ENCODE measurements at regions not wholly inside any gene's neighbourhood (a gene's known extent, or its start where the extent isn't known, plus 50 kb on each side); places are given as distances from the start of the nearest gene placed in this dataset.

GRCh38 chr12:127957001-127957660 lies 309.8 kb upstream of the TMEM132C start:
- H3K4me1 ChIP-seq = no peaks in the 10 kb centered on the region
- no peak overlapping the region for H3K27ac ChIP-seq
- H3K27me3 ChIP-seq = no peaks in the 10 kb centered on the region
- no peak for TF ChIP-seq EP300 (IDR thresholded peaks at IDR 0.05)
- TF ChIP-seq POLR2A (IDR thresholded peaks at IDR 0.05) = no peak
- TF ChIP-seq CTCF (IDR thresholded peaks at IDR 0.05) = no peak
- TF ChIP-seq POLR2AphosphoS5 (IDR thresholded peaks at IDR 0.05) = no peak
- H3K4me3 ChIP-seq = no peak overlapping the region
- no peaks in the 10 kb centered on the region for H3K36me3 ChIP-seq
- no peak for DNase-seq
- H3K9me3 ChIP-seq = no peaks in the 10 kb centered on the region
- WGBS, 5 donors = 77 to 90% (median 82%) methylated on average over 5 of the region's 5 CpGs
- intact Hi-C loops (cut with DNase I; ENCODE audit: low total_unique reads) = no loop called here

- DNase-seq = no peak
- intact Hi-C loops (cut with DNase I; ENCODE audit: low total_unique reads) = no loop called here
- TF ChIP-seq POLR2A (IDR thresholded peaks at IDR 0.05) = no peak
- TF ChIP-seq CTCF (IDR thresholded peaks at IDR 0.05) = no peak
- TF ChIP-seq POLR2AphosphoS5 (IDR thresholded peaks at IDR 0.05) = no peak
- no peak for TF ChIP-seq EP300 (IDR thresholded peaks at IDR 0.05)
- H3K27me3 ChIP-seq = no peaks in the 10 kb centered on the region
- H3K4me3 ChIP-seq = no peak overlapping the region
- H3K36me3 ChIP-seq = no peaks in the 10 kb centered on the region
- WGBS, 5 donors = 61 to 74% (median 70%) methylated on average over 5 of the region's 5 CpGs
- peaks cover 0 to 17% (median 14%) of the 10 kb centered on the region in 4 donors for H3K9me3 ChIP-seq
- no peak overlapping the region for H3K27ac ChIP-seq
- no peaks in the 10 kb centered on the region for H3K4me1 ChIP-seq
Measured at GRCh38 chr12:127962303-127962702, 304.7 kb upstream of the TMEM132C start.

GRCh38 chr12:127963933-127964332 lies 303.0 kb upstream of the TMEM132C start:
- Histone ChIP-seq H3K27ac (no peak overlapping the region), H3K27me3 (no peaks in the 10 kb centered on the region), H3K4me3 (no peak overlapping the region), H3K4me1 (no peaks in the 10 kb centered on the region), H3K9me3 (peaks cover 0 to 32% (median 23%) of the 10 kb centered on the region in 4 donors), H3K36me3 (no peaks in the 10 kb centered on the region)
- intact Hi-C loops (cut with DNase I; ENCODE audit: low total_unique reads) = no loop called here
- TF ChIP-seq POLR2AphosphoS5 (IDR thresholded peaks at IDR 0.05) (no peak), EP300 (IDR thresholded peaks at IDR 0.05) (no peak), CTCF (IDR thresholded peaks at IDR 0.05) (no peak), POLR2A (IDR thresholded peaks at IDR 0.05) (no peak)
- no peak for DNase-seq
- WGBS, 5 donors = 63 to 79% (median 67%) methylated on average over 2 of the region's 2 CpGs

- H3K27me3 ChIP-seq = no peaks in the 10 kb centered on the region
- no peaks in the 10 kb centered on the region for H3K36me3 ChIP-seq
- intact Hi-C loops (cut with DNase I; ENCODE audit: low total_unique reads) = no loop called here
- no peak overlapping the region for H3K4me3 ChIP-seq
- peaks cover 0 to 32% (median 23%) of the 10 kb centered on the region in 4 donors for H3K9me3 ChIP-seq
- TF ChIP-seq EP300 (IDR thresholded peaks at IDR 0.05) (no peak), CTCF (IDR thresholded peaks at IDR 0.05) (no peak), POLR2A (IDR thresholded peaks at IDR 0.05) (no peak), POLR2AphosphoS5 (IDR thresholded peaks at IDR 0.05) (no peak)
- H3K4me1 ChIP-seq = no peaks in the 10 kb centered on the region
- 52 to 73% (median 67%) methylated on average over 3 of the region's 3 CpGs for WGBS, 5 donors
- no peak overlapping the region for H3K27ac ChIP-seq
- no peak for DNase-seq
Measured at GRCh38 chr12:127964717-127965116, 302.3 kb upstream of the TMEM132C start.

Measured in stomach (tissue), 8 donors.